GM13976 (cell line): ENCODE measurements at regions not wholly inside any gene's neighbourhood (a gene's known extent, or its start where the extent isn't known, plus 50 kb on each side); places are given as distances from the start of the nearest gene placed in this dataset.
"Not testable (repeated sequence)": the region's sequence is repeated elsewhere in the genome, so short reads cannot be mapped to it uniquely, and the experiment has no call there.

Experiments
- DNase-seq: peaks from one replicate; pipeline ENCODE4 v3.0.0; 2012; ENCODE audit warnings: low spot score
- CTCF ChIP-seq: IDR thresholded peaks from 2 replicates; pipeline ENCODE4 v1.5.1; 2012; ENCODE audit warnings: borderline replicate concordance, mild to moderate bottlenecking; ENCODE audit not compliant: insufficient read depth; ENCODE audit errors: extremely low read depth, missing control alignments, control extremely low read depth
- in situ Hi-C: fragments of 300-500 bp; cut with MboI; formaldehyde crosslinking; loops from one replicate; pipeline ENCODE4 v1.12.0; 2022; ENCODE audit warnings: low sequenced_read_pairs, mixed read lengths, inconsistent platforms; ENCODE audit not compliant: unreplicated experiment

DNA sequence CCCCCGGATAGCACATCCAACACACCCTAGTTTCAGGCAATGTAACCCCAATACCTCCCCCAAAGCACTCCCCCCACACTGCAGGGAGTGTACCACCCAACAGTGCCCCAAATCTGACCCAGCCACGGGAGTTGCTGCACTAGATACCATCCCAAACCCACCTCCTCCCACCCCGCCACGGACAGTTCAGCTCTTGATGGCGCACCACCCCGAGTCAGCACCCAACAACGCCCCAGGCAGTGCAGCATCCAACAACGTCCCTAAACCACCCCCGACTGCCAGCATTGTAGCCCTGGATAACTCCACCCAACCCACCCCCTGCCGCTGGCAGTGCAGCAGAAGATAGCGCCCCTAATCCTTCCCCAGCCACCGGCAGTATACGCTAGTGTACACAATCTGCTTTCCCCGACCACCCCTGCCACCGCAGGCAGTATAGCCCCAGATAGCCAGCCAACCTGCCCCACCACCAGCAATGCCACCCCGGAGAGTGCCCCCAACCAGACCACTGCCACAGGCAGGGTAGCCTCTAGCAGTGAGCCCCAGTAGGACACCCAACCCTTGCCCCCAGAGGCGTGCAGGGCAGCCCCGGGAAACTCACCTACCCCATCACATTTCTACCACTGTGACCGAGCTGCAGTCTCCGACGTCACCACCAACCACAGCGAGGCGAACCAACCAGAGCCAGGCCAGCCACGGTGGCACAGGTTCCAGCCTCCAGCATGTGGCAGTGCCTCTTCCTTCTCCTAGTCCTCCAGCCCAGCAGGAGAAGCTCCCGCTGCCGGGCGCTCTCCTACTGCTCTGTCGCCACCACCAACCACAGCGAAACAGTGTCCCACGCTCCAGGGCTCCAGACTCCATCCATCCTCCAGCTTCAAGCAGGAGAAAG lies 178.1 kb downstream of the POTEB3 start:
- DNase-seq: peak; percentile 52
- in situ Hi-C loops: no loop called here
- no peak for TF ChIP-seq CTCF

DNA sequence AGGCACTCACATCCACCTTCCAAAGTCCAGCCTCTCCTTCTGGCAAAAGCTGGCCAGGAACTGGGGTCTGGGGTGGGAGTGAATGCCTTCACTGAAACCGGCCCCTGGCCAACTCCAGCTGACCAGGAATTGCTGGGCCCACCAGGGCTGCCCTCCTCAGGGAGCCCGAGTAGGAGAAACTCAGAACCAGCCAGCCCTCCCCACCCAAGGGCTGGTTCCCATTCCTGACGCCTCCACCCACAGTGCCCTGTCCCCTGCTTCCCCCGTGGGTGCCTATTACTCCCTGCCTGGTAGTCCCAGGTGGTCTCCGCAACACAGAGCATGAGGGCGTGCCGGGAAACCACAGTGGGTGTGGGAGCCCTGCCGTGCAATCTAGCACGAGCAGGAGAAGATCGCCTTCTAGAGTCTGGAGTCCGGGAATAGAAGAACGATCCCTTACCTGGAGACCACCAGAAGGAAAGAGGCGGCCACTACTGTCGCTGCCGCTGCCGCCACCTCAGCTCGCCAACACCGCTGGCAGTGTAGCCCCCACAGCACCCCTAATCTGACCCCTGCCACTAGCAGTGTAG lies 178.8 kb downstream of the POTEB3 start:
- in situ Hi-C loops: no loop called here
- no peak for TF ChIP-seq CTCF
- DNase-seq: peak; percentile 45

GRCh38 chr15:21260966-21261395 lies 179.3 kb downstream of the POTEB3 start:
- TF ChIP-seq CTCF: no peak
- no peak for DNase-seq
- in situ Hi-C loops: no loop called here

DNA sequence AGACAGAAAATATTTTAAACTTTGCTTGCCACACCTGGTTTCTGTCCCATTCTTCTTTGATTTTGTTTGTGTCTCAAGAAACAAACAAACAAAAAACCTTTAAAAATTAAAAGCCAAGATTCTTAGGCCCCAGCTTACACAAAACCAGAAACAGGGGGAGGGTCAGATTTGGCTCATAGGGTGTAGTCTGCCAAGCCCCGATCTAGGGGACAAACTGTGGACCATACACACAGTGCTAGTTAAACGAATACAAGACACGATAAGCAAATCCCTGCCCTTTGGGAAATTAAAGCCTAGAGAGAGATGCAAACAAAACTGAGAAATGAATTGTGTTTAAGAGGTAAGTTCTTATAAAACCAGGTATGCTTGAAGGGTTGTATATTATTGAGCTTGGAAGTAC lies 181.7 kb downstream of the POTEB3 start:
- in situ Hi-C loops, DNase-seq: not testable (repeated sequence)

GRCh38 chr15:21249508-21250019 lies 190.7 kb downstream of the POTEB3 start:
- in situ Hi-C loops, DNase-seq: not testable (repeated sequence)
